ENCODE measurements at regions not wholly inside any gene's neighbourhood (a gene's known extent, or its start where the extent isn't known, plus 50 kb on each side); places are given as distances from the start of the nearest gene placed in this dataset.

GRCh38 chr15:97196048-97197014, 764.2 kb upstream of the ARRDC4 start:
- TF ChIP-seq PCBP1 (IDR thresholded peaks at IDR 0.05; ENCODE audit: borderline replicate concordance, low read depth, low read length): no peak
- TF ChIP-seq EEA1 (CRISPR knock-in tag; IDR thresholded peaks at IDR 0.05; ENCODE audit: borderline replicate concordance): no peak
- TF ChIP-seq CTCF (CRISPR knock-in tag; IDR thresholded peaks at IDR 0.05): no peak

All from HepG2 (cell line).